ENCODE measurements at regions not wholly inside any gene's neighbourhood (a gene's known extent, or its start where the extent isn't known, plus 50 kb on each side); places are given as distances from the start of the nearest gene placed in this dataset.
"Not testable (repeated sequence)": the region's sequence is repeated elsewhere in the genome, so short reads cannot be mapped to it uniquely, and the experiment has no call there.

- DNase-seq (ENCODE audit: low read depth in 2 of 2, low spot score in 1 of 2) = no peak
Observed at GRCh38 chr18:60019463-60019840, 119.7 kb downstream of the PMAIP1 start.

GRCh38 chr18:60018618-60019462 is 119.0 kb downstream of the PMAIP1 start:
- no peak for DNase-seq (ENCODE audit: low read depth in 2 of 2, low spot score in 1 of 2)

GRCh38 chr18:60018134-60018533 is 118.3 kb downstream of the PMAIP1 start:
- DNase-seq (ENCODE audit: low read depth in 2 of 2, low spot score in 1 of 2) = not testable (repeated sequence)

DNA sequence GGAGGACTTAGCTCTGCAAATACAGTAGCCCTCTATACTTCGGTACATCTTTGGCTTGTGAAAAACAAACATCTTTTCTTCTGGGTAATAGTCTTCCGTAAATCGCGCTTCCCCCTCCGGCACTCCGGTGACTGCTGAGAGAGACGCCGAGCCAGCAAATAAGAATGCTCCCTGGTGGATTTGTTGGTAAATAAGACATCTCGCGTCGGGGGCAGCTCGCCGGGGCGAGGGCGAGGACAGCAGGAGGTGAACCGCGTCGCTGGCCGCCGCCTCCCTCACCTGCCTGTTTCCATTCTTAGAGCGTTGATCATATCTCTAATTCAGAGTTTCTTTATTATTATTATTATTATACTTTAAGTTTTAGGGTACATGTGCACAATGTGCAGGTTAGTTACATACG is 117.6 kb downstream of the PMAIP1 start:
- DNase-seq (ENCODE audit: low read depth in 2 of 2, low spot score in 1 of 2) = no peak

- DNase-seq (ENCODE audit: low read depth in 2 of 2, low spot score in 1 of 2) = not testable (repeated sequence)
Observed at GRCh38 chr18:60015826-60016225, 116.0 kb downstream of the PMAIP1 start.

DNA sequence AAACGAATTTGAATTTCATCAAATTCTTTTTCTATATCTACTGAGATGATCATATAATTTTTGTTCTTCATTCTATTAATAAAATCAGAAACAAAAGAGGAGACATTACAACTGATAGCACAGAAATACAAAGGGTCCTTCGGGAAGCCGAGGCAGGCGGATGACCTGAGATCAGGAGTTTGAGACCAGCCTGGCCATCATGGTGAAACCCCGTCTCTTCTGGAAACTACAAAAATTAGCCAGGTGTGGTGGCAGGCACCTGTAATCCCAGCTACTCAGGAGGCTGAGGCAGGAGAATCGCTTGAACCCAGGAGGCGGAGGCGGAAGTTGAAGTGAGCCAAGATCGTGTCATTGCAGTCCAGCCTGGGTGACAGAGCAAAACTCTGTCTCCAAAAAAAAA is 113.4 kb downstream of the PMAIP1 start:
- not testable (repeated sequence) for DNase-seq (ENCODE audit: low read depth in 2 of 2, low spot score in 1 of 2)

DNA sequence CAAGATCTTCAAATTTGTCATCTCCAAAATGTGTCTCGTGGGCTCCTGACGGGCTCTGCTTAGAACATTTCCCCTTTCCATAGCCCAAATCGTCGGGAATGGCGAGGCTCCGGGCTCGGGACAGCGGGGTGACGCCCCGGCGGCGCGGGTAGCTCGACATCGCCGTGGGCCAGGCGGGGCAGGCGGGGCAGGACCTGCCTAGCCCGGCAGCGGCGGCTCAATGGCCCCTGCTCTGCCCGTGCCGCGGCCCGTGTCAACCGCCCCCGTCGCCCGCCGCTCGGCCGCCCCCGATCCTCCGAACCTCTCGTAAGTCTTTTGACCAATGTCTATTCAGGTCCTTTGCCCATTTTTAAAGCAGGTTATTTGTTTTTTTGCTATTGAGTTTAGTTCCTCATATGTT is 111.2 kb downstream of the PMAIP1 start:
- no peak for DNase-seq (ENCODE audit: low read depth in 2 of 2, low spot score in 1 of 2)

DNA sequence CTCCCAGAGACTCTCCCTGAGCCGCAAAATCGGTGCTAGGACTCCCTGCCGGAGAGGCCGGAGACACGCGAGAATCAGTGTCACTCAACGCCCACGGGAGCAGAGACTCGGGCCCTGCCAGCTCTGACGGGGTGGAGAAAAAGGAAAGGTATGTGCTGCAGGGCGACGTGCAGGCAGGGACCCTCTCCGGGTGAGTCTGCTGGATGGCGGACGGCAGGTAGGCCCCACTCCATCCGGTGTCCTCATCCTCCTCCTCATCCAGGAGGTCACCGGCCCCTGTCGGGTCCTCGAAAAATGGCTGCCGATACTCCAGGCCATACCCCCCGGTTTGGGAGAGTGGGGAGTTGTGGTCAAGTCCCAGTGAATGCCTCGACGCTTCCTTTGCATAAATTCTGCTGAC is 110.7 kb downstream of the PMAIP1 start:
- DNase-seq (ENCODE audit: low read depth in 2 of 2, low spot score in 1 of 2) = no peak

DNA sequence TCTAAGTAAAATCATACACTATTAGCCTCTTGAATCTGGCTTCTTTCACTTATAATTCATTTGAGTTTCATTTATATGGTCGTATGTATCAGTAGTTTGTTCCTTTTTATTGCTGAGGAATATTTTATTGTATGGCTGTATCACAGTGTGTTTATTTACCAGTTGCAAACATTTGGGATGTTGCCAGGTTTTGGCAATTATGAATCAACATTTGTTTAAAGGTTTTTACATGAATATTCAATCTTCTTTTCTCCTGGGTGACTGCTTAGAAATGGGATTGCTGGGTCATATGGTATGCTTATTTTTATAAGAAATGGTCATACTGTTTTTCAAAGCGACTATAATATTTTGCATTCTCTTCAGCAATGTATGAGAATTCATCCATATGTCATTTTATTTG is 107.9 kb downstream of the PMAIP1 start:
- DNase-seq (ENCODE audit: low read depth in 2 of 2, low spot score in 1 of 2) = no peak

GRCh38 chr18:60003610-60004185 is 103.9 kb downstream of the PMAIP1 start:
- no peak for DNase-seq (ENCODE audit: low read depth in 2 of 2, low spot score in 1 of 2)

GRCh38 chr18:59996370-59996966 is 96.7 kb downstream of the PMAIP1 start:
- no peak for DNase-seq (ENCODE audit: low read depth in 2 of 2, low spot score in 1 of 2)

- no peak for DNase-seq (ENCODE audit: low read depth in 2 of 2, low spot score in 1 of 2)
Observed at GRCh38 chr18:59994357-59994756, 94.6 kb downstream of the PMAIP1 start.

- DNase-seq (ENCODE audit: low read depth in 2 of 2, low spot score in 1 of 2) = no peak
Observed at GRCh38 chr18:59993560-59993959, 93.8 kb downstream of the PMAIP1 start.

DNA sequence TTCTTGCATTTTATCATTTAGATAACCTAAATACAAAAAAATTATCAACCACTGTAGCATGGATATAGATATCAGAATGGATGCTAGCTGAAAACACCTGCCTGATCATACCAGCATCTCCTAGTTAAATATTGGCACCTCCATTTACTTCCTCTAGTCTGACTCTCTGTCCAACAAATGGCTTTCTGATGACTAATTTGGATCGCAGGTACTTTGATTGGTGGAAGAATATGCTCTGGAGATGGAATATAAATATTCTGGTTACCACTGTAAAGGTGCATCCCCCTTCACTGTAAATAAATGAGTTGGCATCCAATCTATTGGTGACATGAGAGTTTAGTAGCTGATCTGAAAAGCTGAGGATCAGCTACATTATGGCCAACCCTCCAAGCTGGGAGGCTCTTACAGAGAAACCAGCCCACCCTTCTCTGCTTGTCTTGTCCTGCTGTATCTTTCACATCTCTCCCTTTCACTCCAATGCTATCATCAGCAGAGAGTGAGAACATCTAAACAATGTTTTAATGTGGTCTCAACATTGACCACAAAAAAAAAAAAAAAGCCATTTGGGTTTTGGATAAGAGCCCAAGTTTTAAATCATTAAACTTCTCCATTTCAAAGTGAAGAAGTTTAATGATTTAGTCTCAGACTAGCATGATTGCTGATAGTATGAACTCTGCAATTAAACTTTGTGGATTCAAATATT is 90.5 kb downstream of the PMAIP1 start:
- DNase-seq (ENCODE audit: low read depth in 2 of 2, low spot score in 1 of 2) = no peak

DNA sequence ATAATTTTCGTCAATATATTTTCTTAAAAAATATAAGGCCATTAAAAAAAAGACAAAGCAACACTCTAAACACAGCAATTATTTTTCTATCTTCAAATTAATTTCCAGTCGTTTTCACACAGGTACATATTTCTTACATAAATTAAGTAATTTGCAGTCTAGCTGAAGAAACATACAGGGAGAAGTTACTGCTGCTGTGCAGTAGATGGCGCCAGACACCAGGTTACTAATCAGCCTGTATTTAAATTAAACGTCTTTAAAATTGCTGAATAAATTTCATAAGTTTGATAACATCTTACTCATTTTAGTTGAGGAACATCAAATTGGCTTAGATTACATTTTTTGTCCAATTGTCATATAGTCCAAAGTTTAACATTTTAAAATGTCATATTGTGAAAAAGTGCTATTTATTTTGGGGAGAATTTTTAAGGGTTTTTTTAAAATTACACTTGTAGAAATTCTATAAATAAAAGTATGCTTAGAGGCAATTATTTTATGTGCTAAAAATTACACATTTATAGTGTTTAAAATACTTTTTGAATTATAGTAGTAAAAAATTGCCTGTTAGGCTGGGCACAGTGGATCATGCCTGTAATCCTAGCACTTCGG is 88.4 kb downstream of the PMAIP1 start:
- peak; percentile 3 to 5 for DNase-seq (ENCODE audit: low read depth in 2 of 2, low spot score in 1 of 2)

GRCh38 chr18:59987102-59987501 is 87.3 kb downstream of the PMAIP1 start:
- no peak for DNase-seq (ENCODE audit: low read depth in 2 of 2, low spot score in 1 of 2)

GRCh38 chr18:59986139-59986538 is 86.3 kb downstream of the PMAIP1 start:
- no peak for DNase-seq (ENCODE audit: low read depth in 2 of 2, low spot score in 1 of 2)

- no peak for DNase-seq (ENCODE audit: low read depth in 2 of 2, low spot score in 1 of 2)
Observed at GRCh38 chr18:59985289-59985688, 85.5 kb downstream of the PMAIP1 start.

GRCh38 chr18:59983506-59983905 is 83.7 kb downstream of the PMAIP1 start:
- DNase-seq (ENCODE audit: low read depth in 2 of 2, low spot score in 1 of 2) = no peak

DNA sequence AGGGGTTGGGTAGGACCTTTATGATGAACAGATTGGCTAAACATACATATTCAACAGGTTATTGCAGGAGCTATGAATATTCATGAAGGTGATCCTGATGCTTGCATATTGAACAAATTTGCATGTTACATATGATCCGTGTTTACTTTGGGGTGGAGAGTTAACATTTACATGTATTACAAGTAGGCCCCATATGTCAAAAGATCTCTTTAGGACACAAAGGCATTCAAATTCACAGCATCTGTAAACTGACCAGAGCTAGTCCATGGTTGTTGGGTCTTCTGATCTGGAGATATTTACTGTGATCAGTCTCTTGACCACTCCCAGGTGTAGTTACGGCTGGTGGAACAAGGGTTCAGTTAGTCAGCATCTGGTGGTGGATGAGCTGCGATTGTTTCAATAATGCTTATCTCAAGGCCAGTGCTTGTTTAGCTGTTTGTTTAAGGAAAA is 80.4 kb downstream of the PMAIP1 start:
- no peak for DNase-seq (ENCODE audit: low read depth in 2 of 2, low spot score in 1 of 2)

- DNase-seq (ENCODE audit: low read depth in 2 of 2, low spot score in 1 of 2) = no peak
Observed at GRCh38 chr18:59971871-59972428, 72.2 kb downstream of the PMAIP1 start.
